Trophoblast cell (in vitro differentiated cells and primary cell): ENCODE measurements at regions not wholly inside any gene's neighbourhood (a gene's known extent, or its start where the extent isn't known, plus 50 kb on each side); places are given as distances from the start of the nearest gene placed in this dataset.

ENCODE experiments used
- DNase-seq, 2 donors: peaks; one replicate each; pipeline ENCODE4 v3.0.0-alpha.2; 2016
- H2AFZ ChIP-seq: 2 replicates; pipeline ENCODE4 v1.6.1; 2013; ENCODE audit warnings: low read length, moderate library complexity, mild to moderate bottlenecking; ENCODE audit not compliant: insufficient read depth, poor library complexity
- H2AK5ac ChIP-seq: 2 replicates; pipeline ENCODE4 v1.6.1; 2013; ENCODE audit warnings: mild to moderate bottlenecking, low read length
- H2BK120ac ChIP-seq: 2 replicates; pipeline ENCODE4 v1.6.1; 2013; ENCODE audit warnings: low read length, mild to moderate bottlenecking, moderate library complexity; ENCODE audit not compliant: insufficient read depth, poor library complexity
- H2BK12ac ChIP-seq: 2 replicates; pipeline ENCODE4 v1.6.1; 2013; ENCODE audit warnings: mild to moderate bottlenecking, low read length, moderate library complexity
- H2BK5ac ChIP-seq: 2 replicates; pipeline ENCODE4 v1.6.1; 2013; ENCODE audit warnings: low read length, low read depth, moderate library complexity, mild to moderate bottlenecking; ENCODE audit not compliant: poor library complexity
- H3K14ac ChIP-seq: 2 replicates; pipeline ENCODE4 v1.6.1; 2013; ENCODE audit warnings: mild to moderate bottlenecking, low read length
- H3K18ac ChIP-seq: 2 replicates; pipeline ENCODE4 v1.6.1; 2013; ENCODE audit warnings: mild to moderate bottlenecking, low read length
- H3K23ac ChIP-seq: 2 replicates; pipeline ENCODE4 v1.6.1; 2013; ENCODE audit warnings: low read length
- H3K27ac ChIP-seq: 2 replicates; pipeline ENCODE4 v1.5.1; 2013; ENCODE audit warnings: low read depth, mild to moderate bottlenecking, inconsistent platforms, low read length, moderate library complexity
- H3K27me3 ChIP-seq: 2 replicates; pipeline ENCODE4 v1.6.1; 2013; ENCODE audit warnings: inconsistent platforms, mild to moderate bottlenecking, low read length, moderate library complexity; ENCODE audit not compliant: insufficient read depth
- H3K36me3 ChIP-seq, 2 experiments: 1 replicate in 1 of 2; 2 replicates in 1 of 2; pipeline ENCODE4 v1.6.1; 2013; ENCODE audit warnings: low read length in 2 of 2, mild to moderate bottlenecking in 2 of 2, moderate library complexity in 1 of 2; ENCODE audit not compliant: insufficient read depth in 2 of 2, control insufficient read depth in 1 of 2
- H3K4ac ChIP-seq: 2 replicates; pipeline ENCODE4 v1.6.1; 2013; ENCODE audit warnings: low read depth, mild to moderate bottlenecking, low read length, moderate library complexity
- H3K4me1 ChIP-seq, 2 experiments: 1 replicate in 1 of 2; 2 replicates in 1 of 2; pipeline ENCODE4 v1.6.1; 2013; ENCODE audit warnings: low read length in 2 of 2, mild to moderate bottlenecking in 2 of 2, moderate library complexity in 1 of 2; ENCODE audit not compliant: insufficient read depth in 2 of 2, control insufficient read depth in 1 of 2
- H3K4me2 ChIP-seq: 2 replicates; pipeline ENCODE4 v1.6.1; 2013; ENCODE audit warnings: inconsistent platforms, mild to moderate bottlenecking, low read length, moderate library complexity
- H3K4me3 ChIP-seq: 2 replicates; pipeline ENCODE4 v1.5.1; 2013; ENCODE audit warnings: mild to moderate bottlenecking, low read depth, low read length, inconsistent platforms
- H3K79me1 ChIP-seq: one replicate; pipeline ENCODE4 v1.6.1; 2013; ENCODE audit warnings: low read length
- H3K79me2 ChIP-seq: 2 replicates; pipeline ENCODE4 v1.6.1; 2013; ENCODE audit warnings: low read length, mild to moderate bottlenecking; ENCODE audit not compliant: control insufficient read depth, insufficient read depth, poor library complexity
- H3K9ac ChIP-seq: 2 replicates; pipeline ENCODE4 v1.6.1; 2013; ENCODE audit warnings: mild to moderate bottlenecking, low read length
- H3K9me3 ChIP-seq: 2 replicates; pipeline ENCODE4 v1.6.1; 2013; ENCODE audit warnings: low read depth, mild to moderate bottlenecking, control low read depth, inconsistent platforms, low read length; ENCODE audit not compliant: insufficient read depth
- H4K12ac ChIP-seq: 2 replicates; pipeline ENCODE4 v1.6.1; 2013; ENCODE audit warnings: low read depth, mild to moderate bottlenecking, low read length, moderate library complexity
- H4K8ac ChIP-seq: 2 replicates; pipeline ENCODE4 v1.6.1; 2013; ENCODE audit warnings: low read depth, mild to moderate bottlenecking, low read length, moderate library complexity
- H4K91ac ChIP-seq: one replicate; pipeline ENCODE4 v1.6.1; 2013; ENCODE audit warnings: low read depth, mild to moderate bottlenecking, low read length, moderate library complexity
- WGBS: extraction: QIAGEN DNeasy Blood & Tissue Kit; methylation state at CpG from one replicate; pipeline ENCODE4 v1.1.7; 2013; ENCODE audit warnings: missing lambda C conversion rate; ENCODE audit not compliant: insufficient read length, insufficient coverage; ENCODE audit errors: extremely low coverage; 5-methylcytosine and 5-hydroxymethylcytosine counted together

GRCh38 chr1:232169436-232169835 lies 460.5 kb downstream of the SIPA1L2 start:
- Histone ChIP-seq H2BK5ac (no peak overlapping the region), H2AK5ac (no peak overlapping the region), H3K23ac (no peak overlapping the region), H2BK12ac (no peak overlapping the region), H3K27me3 (no peaks in the 10 kb centered on the region), H3K4me1 (no peaks in the 10 kb centered on the region), H3K9ac (no peak overlapping the region), H3K14ac (no peak overlapping the region), H3K18ac (no peak overlapping the region), H4K8ac (no peak overlapping the region), H3K9me3 (no peaks in the 10 kb centered on the region), H4K91ac (no peak overlapping the region), H3K27ac (no peak overlapping the region), H3K4me3 (no peak overlapping the region), H2AFZ (no peak overlapping the region), H3K4me2 (no peak overlapping the region), H3K36me3 (no peaks in the 10 kb centered on the region), H4K12ac (no peak overlapping the region), H3K79me1 (no peaks in the 10 kb centered on the region), H2BK120ac (no peak overlapping the region), H3K79me2 (no peaks in the 10 kb centered on the region), H3K4ac (no peak overlapping the region)
- no peak for DNase-seq
- no CpG with 5 or more reads among the region's 5 CpGs for WGBS

GRCh38 chr1:232168508-232168907 lies 461.4 kb downstream of the SIPA1L2 start:
- H4K12ac ChIP-seq = no peak overlapping the region
- no peaks in the 10 kb centered on the region for H3K27me3 ChIP-seq
- no peaks in the 10 kb centered on the region for H3K4me1 ChIP-seq
- no peaks in the 10 kb centered on the region for H3K9me3 ChIP-seq
- no peak overlapping the region for H3K27ac ChIP-seq
- H2BK12ac ChIP-seq = no peak overlapping the region
- H3K79me1 ChIP-seq = no peaks in the 10 kb centered on the region
- no peaks in the 10 kb centered on the region for H3K36me3 ChIP-seq
- no peak overlapping the region for H3K4me3 ChIP-seq
- no peak overlapping the region for H2BK120ac ChIP-seq
- H3K9ac ChIP-seq = no peak overlapping the region
- no peak overlapping the region for H2AFZ ChIP-seq
- no peak overlapping the region for H3K23ac ChIP-seq
- no peak overlapping the region for H4K91ac ChIP-seq
- H2AK5ac ChIP-seq = no peak overlapping the region
- no peak overlapping the region for H4K8ac ChIP-seq
- H3K79me2 ChIP-seq = no peaks in the 10 kb centered on the region
- H2BK5ac ChIP-seq = no peak overlapping the region
- H3K14ac ChIP-seq = no peak overlapping the region
- no peak overlapping the region for H3K18ac ChIP-seq
- H3K4me2 ChIP-seq = no peak overlapping the region
- no peak for DNase-seq
- no CpG with 5 or more reads among the region's 2 CpGs for WGBS
- H3K4ac ChIP-seq = no peak overlapping the region

GRCh38 chr1:232166942-232167341 lies 463.0 kb downstream of the SIPA1L2 start:
- H4K12ac ChIP-seq = no peak overlapping the region
- no peak overlapping the region for H2AFZ ChIP-seq
- no peaks in the 10 kb centered on the region for H3K36me3 ChIP-seq
- no peak overlapping the region for H3K27ac ChIP-seq
- no peak overlapping the region for H2AK5ac ChIP-seq
- H3K18ac ChIP-seq = no peak overlapping the region
- H3K4me1 ChIP-seq = no peaks in the 10 kb centered on the region
- H2BK12ac ChIP-seq = no peak overlapping the region
- no peak overlapping the region for H3K9ac ChIP-seq
- no peak overlapping the region for H3K4me3 ChIP-seq
- no peak overlapping the region for H2BK5ac ChIP-seq
- H3K79me1 ChIP-seq = no peaks in the 10 kb centered on the region
- DNase-seq = no peak
- no CpG with 5 or more reads among the region's 4 CpGs for WGBS
- no peaks in the 10 kb centered on the region for H3K79me2 ChIP-seq
- H4K8ac ChIP-seq = no peak overlapping the region
- H3K4ac ChIP-seq = no peak overlapping the region
- H3K23ac ChIP-seq = no peak overlapping the region
- H3K27me3 ChIP-seq = no peaks in the 10 kb centered on the region
- no peak overlapping the region for H2BK120ac ChIP-seq
- H3K4me2 ChIP-seq = no peak overlapping the region
- no peak overlapping the region for H4K91ac ChIP-seq
- H3K14ac ChIP-seq = no peak overlapping the region
- no peaks in the 10 kb centered on the region for H3K9me3 ChIP-seq

DNA sequence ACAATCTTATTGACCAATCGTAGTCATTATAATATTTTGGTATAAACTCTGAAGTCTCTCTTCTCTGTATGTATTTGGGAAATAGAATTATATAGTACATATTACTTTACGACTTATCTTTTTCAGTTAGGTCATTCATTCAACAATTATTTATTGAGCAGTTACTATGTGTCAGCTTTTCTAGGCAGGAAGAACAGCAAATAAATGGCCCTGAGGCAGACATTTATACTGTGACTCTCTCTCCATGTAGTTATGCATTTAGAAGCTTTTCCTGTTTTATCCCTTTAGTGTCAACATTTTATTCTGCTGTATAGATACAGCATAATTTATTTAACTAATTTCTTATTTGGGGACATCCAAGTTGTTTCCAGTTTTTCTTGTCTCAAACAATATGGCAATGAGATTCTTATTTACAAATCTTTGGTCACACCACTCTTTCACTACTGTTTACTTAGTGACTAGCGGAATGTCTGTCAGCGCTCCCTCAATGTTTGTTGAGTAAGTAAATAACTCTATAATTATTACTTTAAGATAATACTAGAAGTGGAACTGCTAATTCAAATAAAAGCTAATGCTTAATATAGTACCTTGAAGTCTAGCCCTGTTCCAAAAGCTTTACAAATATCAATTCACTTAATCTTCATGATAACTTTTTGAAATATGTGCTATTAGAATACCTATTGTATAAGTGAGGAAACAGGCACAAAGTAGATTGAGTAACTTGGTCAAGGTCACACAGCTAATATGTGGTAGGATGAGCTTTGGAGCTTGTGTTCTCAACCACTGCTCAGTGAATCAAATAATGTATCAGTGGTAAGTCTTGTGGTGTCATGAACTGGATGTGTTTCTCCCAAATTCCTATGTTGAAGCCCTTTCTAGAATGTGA lies 465.6 kb downstream of the SIPA1L2 start:
- Histone ChIP-seq H3K9ac (no peak overlapping the region), H3K27ac (no peak overlapping the region), H3K4me2 (no peak overlapping the region), H2AFZ (no peak overlapping the region), H3K23ac (no peak overlapping the region), H3K4me3 (no peak overlapping the region), H3K36me3 (no peaks in the 10 kb centered on the region), H2BK12ac (no peak overlapping the region), H2BK5ac (no peak overlapping the region), H3K4ac (no peak overlapping the region), H3K27me3 (no peaks in the 10 kb centered on the region), H4K8ac (no peak overlapping the region), H2BK120ac (no peak overlapping the region), H4K12ac (no peak overlapping the region), H4K91ac (no peak overlapping the region), H3K9me3 (no peaks in the 10 kb centered on the region), H3K4me1 (no peaks in the 10 kb centered on the region), H2AK5ac (no peak overlapping the region), H3K14ac (no peak overlapping the region), H3K79me1 (no peaks in the 10 kb centered on the region), H3K79me2 (no peaks in the 10 kb centered on the region), H3K18ac (no peak overlapping the region)
- WGBS = no CpG with 5 or more reads among the region's 4 CpGs
- DNase-seq = no peak
